Activated CD8-positive, alpha-beta memory T cell treated with anti-CD3 and anti-CD28 coated beads for 36 hours (primary cell): ENCODE measurements at regions not wholly inside any gene's neighbourhood (a gene's known extent, or its start where the extent isn't known, plus 50 kb on each side); places are given as distances from the start of the nearest gene placed in this dataset.

Source experiments
- CTCF ChIA-PET: fragments of 350-600 bp; sonication (Branson Sonifier 250); formaldehyde crosslinking; loops from one replicate; lab custom pipeline; 2021; ENCODE audit warnings: antibody characterized with exemption; lab: Charles Lee
- POLR2A ChIA-PET: fragments of 350-600 bp; sonication (Branson Sonifier 250); formaldehyde crosslinking; loops from one replicate; lab custom pipeline; 2021; ENCODE audit warnings: antibody characterized with exemption; lab: Charles Lee

GRCh38 chr12:92519284-92519683 lies 183.5 kb upstream of the PLEKHG7 start:
- CTCF ChIA-PET, result no interaction called here
- POLR2A ChIA-PET, result no interaction called here

- POLR2A ChIA-PET, result no interaction called here
- CTCF ChIA-PET, result no interaction called here
Measured at GRCh38 chr12:92518071-92518470, 184.7 kb upstream of the PLEKHG7 start.

GRCh38 chr12:92516277-92516600 lies 186.6 kb upstream of the PLEKHG7 start:
- POLR2A ChIA-PET, result interaction anchor here (0.7 kb wide), 1 partner anchor 34 kb away, joined by 4 read pairs; no protein-coding TSS in a partner anchor
- CTCF ChIA-PET, result interaction anchor here (0.6 kb wide), 1 partner anchor 11 kb away, joined by 3 read pairs; no protein-coding TSS in a partner anchor

GRCh38 chr12:92513231-92513730 lies 189.5 kb upstream of the PLEKHG7 start:
- CTCF ChIA-PET, result interaction anchor here (1.0 kb wide), 2 partner anchors 8 to 12 kb away, joined by 3 read pairs; no protein-coding TSS in a partner anchor
- POLR2A ChIA-PET, result no interaction called here

GRCh38 chr12:92511786-92512185 lies 191.0 kb upstream of the PLEKHG7 start:
- ChIA-PET CTCF (no interaction called here), POLR2A (no interaction called here)

DNA sequence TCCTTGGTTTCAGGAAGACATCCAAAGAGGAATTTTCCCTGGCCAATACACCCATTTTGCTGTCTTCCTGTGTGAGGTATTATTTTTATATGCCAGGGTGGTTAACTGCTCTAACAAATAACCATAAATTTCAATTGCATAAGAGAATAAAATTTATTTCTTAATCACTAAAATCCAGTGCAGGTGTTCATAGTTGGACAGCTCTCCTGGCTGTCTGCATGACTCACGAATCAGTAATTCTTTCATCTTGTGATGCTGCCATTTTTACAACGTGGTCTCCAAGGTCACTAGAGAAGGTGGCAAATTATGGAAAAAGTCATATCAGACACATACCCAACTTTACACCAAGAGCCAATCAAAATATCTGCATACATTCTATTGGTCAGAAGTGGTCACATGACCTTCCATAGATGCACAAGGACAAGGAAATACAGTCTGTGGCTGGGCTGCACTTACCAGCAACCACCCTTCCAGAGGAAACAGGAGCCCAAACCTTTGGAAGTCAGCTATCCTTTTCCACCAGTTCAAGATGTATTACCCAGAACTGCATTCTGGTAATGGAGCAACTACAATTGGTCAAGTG lies 193.5 kb upstream of the PLEKHG7 start:
- CTCF ChIA-PET, result no interaction called here
- POLR2A ChIA-PET, result no interaction called here

DNA sequence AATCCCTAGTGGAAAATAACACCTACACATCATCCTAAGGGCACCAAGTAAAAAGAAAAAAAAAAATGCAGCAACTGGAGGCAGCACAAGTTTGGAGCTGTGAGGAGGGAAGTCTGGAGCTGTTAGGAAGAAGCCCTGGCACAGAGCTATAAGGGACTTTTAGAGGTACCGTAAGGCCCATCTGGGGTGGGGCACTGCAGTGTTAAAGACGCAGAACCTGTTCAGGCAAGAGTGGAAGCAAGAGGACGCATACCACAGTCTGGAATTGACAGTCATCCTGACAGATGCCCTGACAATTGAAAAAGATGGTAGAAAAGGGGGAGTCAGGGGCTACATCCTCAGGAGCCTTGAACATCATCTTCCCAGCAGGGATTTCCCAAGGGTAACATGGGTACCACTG lies 195.9 kb upstream of the PLEKHG7 start:
- ChIA-PET CTCF (no interaction called here), POLR2A (no interaction called here)

GRCh38 chr12:92506460-92506859 lies 196.3 kb upstream of the PLEKHG7 start:
- POLR2A ChIA-PET, result interaction anchor here (1.0 kb wide), 1 partner anchor 11 kb away, joined by 4 read pairs; no protein-coding TSS in a partner anchor
- CTCF ChIA-PET, result no interaction called here

DNA sequence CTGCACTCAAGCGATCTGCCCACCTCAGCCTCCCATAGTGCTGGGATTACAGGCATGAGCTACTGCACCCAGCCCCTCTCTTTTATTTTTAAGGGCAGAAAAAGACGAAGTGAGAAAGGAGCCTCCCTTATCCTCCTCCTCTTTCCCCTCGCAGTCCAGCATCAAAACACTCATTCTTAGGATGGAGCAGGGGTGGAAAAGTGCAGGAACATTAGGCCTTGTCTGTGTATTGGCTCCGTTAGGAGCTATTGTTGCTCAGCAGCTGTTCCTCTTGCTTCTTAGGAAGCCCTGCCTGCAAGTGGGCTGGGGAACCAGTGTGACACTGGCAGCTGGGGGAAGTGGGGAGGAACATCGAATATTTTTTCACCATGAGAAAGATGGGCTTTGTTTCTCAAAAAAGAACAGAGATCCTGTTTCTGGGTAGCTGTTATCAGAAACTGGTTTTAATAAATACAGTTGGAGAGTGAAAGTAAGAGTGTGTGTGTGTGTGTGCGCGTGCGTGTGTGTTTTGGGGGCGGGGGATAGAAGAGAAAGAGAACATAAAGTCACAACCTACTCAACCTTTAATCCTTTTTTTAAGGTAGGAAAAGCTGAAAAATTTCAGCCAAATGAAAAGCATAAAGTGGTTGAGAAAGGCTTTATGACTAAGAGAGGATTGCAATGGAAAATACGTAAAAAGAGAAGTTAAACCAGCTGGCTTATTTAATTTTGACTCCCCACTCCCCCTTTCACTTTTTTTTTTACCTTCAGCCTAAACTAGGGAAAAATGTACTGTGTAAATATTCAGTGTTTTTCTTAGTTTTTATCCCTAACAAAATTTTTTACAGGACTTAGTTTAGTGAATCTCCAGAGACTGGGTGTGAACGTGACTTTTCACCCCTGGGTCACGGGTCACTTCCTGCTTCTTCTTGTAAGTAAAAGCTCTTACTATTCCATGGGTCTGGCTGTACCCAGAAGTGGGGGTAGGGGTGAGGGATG lies 197.2 kb upstream of the PLEKHG7 start:
- POLR2A ChIA-PET, result interaction anchor here (0.6 to 1.8 kb wide), 5 partner anchors 11 to 371 kb away, joined by 3 to 6 read pairs (median 5); partner anchors contain the start of gene BTG1
- CTCF ChIA-PET, result interaction anchor here (0.6 to 1.3 kb wide), 7 partner anchors 8 to 487 kb away, joined by 3 read pairs; no protein-coding TSS in a partner anchor

DNA sequence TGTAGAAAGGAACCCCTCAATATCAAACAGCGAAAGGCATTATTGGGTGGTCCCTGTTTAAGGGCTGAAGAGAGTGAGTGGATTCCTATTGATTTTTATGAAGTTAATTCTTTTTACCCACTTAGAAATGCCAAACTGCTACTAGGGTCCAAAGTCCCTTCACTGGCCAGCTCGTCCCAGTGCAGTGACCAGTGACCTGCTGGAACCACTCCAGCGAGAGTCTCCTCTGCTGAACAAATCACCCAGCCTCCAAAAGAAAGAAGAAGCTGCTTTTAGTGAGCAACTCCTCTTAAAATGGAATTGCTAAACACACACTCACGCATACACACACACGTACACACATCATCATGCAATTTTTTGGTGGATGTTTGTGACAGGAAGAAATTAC lies 198.2 kb upstream of the PLEKHG7 start:
- CTCF ChIA-PET, result interaction anchor here (0.6 to 1.3 kb wide), 6 partner anchors 9 to 101 kb away, joined by 3 read pairs; no protein-coding TSS in a partner anchor

GRCh38 chr12:92503971-92504593 lies 198.7 kb upstream of the PLEKHG7 start:
- ChIA-PET POLR2A (interaction anchor here (0.8 to 1.7 kb wide), 2 partner anchors 53 to 100 kb away, joined by 3 to 5 read pairs; no protein-coding TSS in a partner anchor), CTCF (interaction anchor here (0.8 to 2.5 kb wide), 5 partner anchors 10 to 101 kb away, joined by 3 to 5 read pairs (median 3); no protein-coding TSS in a partner anchor)

More for the DNA sequence above, 198.2 kb upstream of the PLEKHG7 start:
- POLR2A ChIA-PET, result interaction anchor here (0.8 to 1.8 kb wide), 2 partner anchors 53 to 359 kb away, joined by 3 to 6 read pairs; partner anchors contain the start of gene BTG1

- ChIA-PET CTCF (interaction anchor here (0.8 to 2.5 kb wide), 6 partner anchors 9 to 439 kb away, joined by 3 to 6 read pairs (median 4); no protein-coding TSS in a partner anchor), POLR2A (interaction anchor here (0.6 to 1.7 kb wide), 4 partner anchors 18 to 369 kb away, joined by 3 to 7 read pairs (median 4); partner anchors contain the start of gene BTG1)
Measured at GRCh38 chr12:92503029-92503931, 199.5 kb upstream of the PLEKHG7 start.

GRCh38 chr12:92502417-92503028 lies 200.3 kb upstream of the PLEKHG7 start:
- POLR2A ChIA-PET, result interaction anchor here (0.6 to 1.7 kb wide), 4 partner anchors 17 to 368 kb away, joined by 3 to 7 read pairs (median 4); partner anchors contain the start of gene BTG1
- CTCF ChIA-PET, result interaction anchor here (0.8 to 2.5 kb wide), 6 partner anchors 8 to 438 kb away, joined by 3 to 6 read pairs (median 4); no protein-coding TSS in a partner anchor

- ChIA-PET POLR2A (no interaction called here), CTCF (no interaction called here)
Measured at GRCh38 chr12:92496790-92497189, 206.0 kb upstream of the PLEKHG7 start.

- CTCF ChIA-PET, result no interaction called here
- POLR2A ChIA-PET, result no interaction called here
Measured at GRCh38 chr12:92495108-92495507, 207.7 kb upstream of the PLEKHG7 start.

GRCh38 chr12:92493816-92494215 lies 209.0 kb upstream of the PLEKHG7 start:
- ChIA-PET POLR2A (no interaction called here), CTCF (interaction anchor here (1.2 kb wide), 1 partner anchor 9 kb away, joined by 5 read pairs; no protein-coding TSS in a partner anchor)

- ChIA-PET CTCF (no interaction called here), POLR2A (no interaction called here)
Measured at GRCh38 chr12:92492995-92493394, 209.8 kb upstream of the PLEKHG7 start.
